HEK293T (cell line): ENCODE measurements at regions not wholly inside any gene's neighbourhood (a gene's known extent, or its start where the extent isn't known, plus 50 kb on each side); places are given as distances from the start of the nearest gene placed in this dataset.

Experiments
- CTCF ChIA-PET: fragments of 350-600 bp; formaldehyde crosslinking; extraction: SDS; loops from one replicate; lab custom pipeline; 2021; ENCODE audit warnings: antibody characterized with exemption, inconsistent platforms; lab: Yijun Ruan, JAX
- POLR2A ChIA-PET: fragments of 350-600 bp; formaldehyde crosslinking; extraction: SDS; loops from one replicate; lab custom pipeline; 2020; ENCODE audit warnings: antibody characterized with exemption, inconsistent platforms; lab: Yijun Ruan, JAX
- DNase-seq: peaks from one replicate; pipeline ENCODE4 v3.0.0; 2012; ENCODE audit warnings: mixed read lengths; ENCODE audit errors: extremely low spot score
- ARNT ChIP-seq: fragments of 450-650 bp; IDR thresholded peaks from 2 replicates; pipeline ENCODE4 v1.6.1; 2017; ENCODE audit warnings: mild to moderate bottlenecking
- BHLHE40 ChIP-seq: fragments of 450-650 bp; IDR thresholded peaks from 2 replicates; pipeline ENCODE4 v1.6.1; 2016; ENCODE audit warnings: mild to moderate bottlenecking, moderate library complexity, borderline replicate concordance
- CTBP1 ChIP-seq: fragments of 450-650 bp; IDR thresholded peaks from 2 replicates; pipeline ENCODE4 v1.6.1; 2016; ENCODE audit warnings: borderline replicate concordance
- ELF4 ChIP-seq: fragments of 450-650 bp; IDR thresholded peaks from 2 replicates; pipeline ENCODE4 v1.6.1; 2017; ENCODE audit warnings: antibody characterized with exemption
- FOXA1 ChIP-seq: fragments of 450-650 bp; IDR thresholded peaks from 2 replicates; pipeline ENCODE4 v1.6.1; 2016; ENCODE audit warnings: mild to moderate bottlenecking
- FOXK2 ChIP-seq: fragments of 450-650 bp; IDR thresholded peaks from 2 replicates; pipeline ENCODE4 v1.6.1; 2016; ENCODE audit warnings: mild to moderate bottlenecking
- FOXM1 ChIP-seq: fragments of 450-650 bp; IDR thresholded peaks from 2 replicates; pipeline ENCODE4 v1.6.1; 2017; ENCODE audit warnings: mild to moderate bottlenecking, borderline replicate concordance
- HDGF ChIP-seq: fragments of 450-650 bp; IDR thresholded peaks from 2 replicates; pipeline ENCODE4 v1.6.1; 2017; ENCODE audit warnings: antibody characterized with exemption, borderline replicate concordance
- L3MBTL2 ChIP-seq: fragments of 450-650 bp; conservative IDR thresholded peaks from 2 replicates; pipeline ENCODE4 v1.6.1; 2016; ENCODE audit warnings: mild to moderate bottlenecking
- LEF1 ChIP-seq: fragments of 450-650 bp; IDR thresholded peaks from 2 replicates; pipeline ENCODE4 v1.6.1; 2017; ENCODE audit warnings: mild to moderate bottlenecking, borderline replicate concordance
- NFRKB ChIP-seq: fragments of 450-650 bp; IDR thresholded peaks from 2 replicates; pipeline ENCODE4 v1.6.1; 2016; ENCODE audit warnings: mild to moderate bottlenecking, moderate library complexity
- SP1 ChIP-seq: fragments of 450-650 bp; IDR thresholded peaks from 2 replicates; pipeline ENCODE4 v1.6.1; 2017
- SUZ12 ChIP-seq: fragments of 450-650 bp; IDR thresholded peaks from 2 replicates; pipeline ENCODE4 v1.6.1; 2016; ENCODE audit warnings: mild to moderate bottlenecking
- TARDBP ChIP-seq: fragments of 450-650 bp; IDR thresholded peaks from 2 replicates; pipeline ENCODE4 v1.6.1; 2016
- ZNF384 ChIP-seq: fragments of 450-650 bp; IDR thresholded peaks from 2 replicates; pipeline ENCODE4 v1.6.1; 2016
- TF ChIP-seq, protein P1 (sequence below): fragments of 450-650 bp; IDR thresholded peaks from 2 replicates; pipeline ENCODE4 v1.6.1; 2016

DNA sequence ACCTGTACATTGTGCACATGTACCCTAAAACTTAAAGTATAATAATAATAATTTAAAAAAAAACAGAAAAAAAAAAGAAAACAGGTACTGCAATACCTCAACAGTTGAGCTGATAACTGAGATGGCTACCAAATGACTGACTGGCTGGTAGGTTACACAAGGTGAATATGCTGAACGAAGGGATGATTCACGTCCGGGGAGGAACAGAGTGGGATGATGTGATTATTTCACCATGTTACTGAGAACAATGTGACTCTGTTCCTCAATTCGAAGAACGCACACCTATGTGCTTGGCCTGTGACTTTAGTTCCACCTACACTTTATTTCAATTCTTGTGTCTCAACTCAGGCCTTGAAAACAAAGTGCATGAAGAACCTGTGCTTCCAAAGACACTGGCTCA, 111.7 kb downstream of the CXXC4 start:
- POLR2A ChIA-PET = no interaction called here
- CTCF ChIA-PET = no interaction called here
- no peak for DNase-seq
- TF ChIP-seq SP1 (no peak), ELF4 (no peak), L3MBTL2 (no peak), CTBP1 (no peak), TARDBP (no peak), NFRKB (no peak), ZNF384 (no peak), SUZ12 (no peak), LEF1 (no peak), ARNT (no peak), FOXK2 (no peak), FOXA1 (no peak), FOXM1 (no peak), HDGF (no peak), BHLHE40 (no peak)
- TF ChIP-seq, protein P1, sequence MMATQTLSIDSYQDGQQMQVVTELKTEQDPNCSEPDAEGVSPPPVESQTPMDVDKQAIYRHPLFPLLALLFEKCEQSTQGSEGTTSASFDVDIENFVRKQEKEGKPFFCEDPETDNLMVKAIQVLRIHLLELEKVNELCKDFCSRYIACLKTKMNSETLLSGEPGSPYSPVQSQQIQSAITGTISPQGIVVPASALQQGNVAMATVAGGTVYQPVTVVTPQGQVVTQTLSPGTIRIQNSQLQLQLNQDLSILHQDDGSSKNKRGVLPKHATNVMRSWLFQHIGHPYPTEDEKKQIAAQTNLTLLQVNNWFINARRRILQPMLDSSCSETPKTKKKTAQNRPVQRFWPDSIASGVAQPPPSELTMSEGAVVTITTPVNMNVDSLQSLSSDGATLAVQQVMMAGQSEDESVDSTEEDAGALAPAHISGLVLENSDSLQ = no peak

DNA sequence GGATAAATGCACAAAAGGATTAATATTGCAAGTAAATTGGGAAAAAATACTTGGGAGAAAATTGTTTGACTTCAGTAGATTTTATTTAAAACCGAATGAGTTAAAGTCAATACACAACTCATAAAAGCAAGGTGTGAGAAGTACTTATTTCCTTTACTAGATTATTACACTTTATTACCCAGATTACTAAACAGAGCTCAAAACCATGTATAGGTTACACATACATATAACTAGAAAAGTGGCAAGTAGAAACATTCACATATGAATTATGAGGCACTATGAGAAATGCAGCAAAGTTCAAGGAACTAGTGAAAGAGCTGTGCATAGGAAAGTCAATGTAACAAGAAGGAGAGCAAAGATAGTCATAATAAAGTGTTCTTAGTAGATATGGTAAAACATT, 113.0 kb downstream of the CXXC4 start:
- CTCF ChIA-PET = no interaction called here
- no peak for TF ChIP-seq L3MBTL2
- no peak for TF ChIP-seq TARDBP
- TF ChIP-seq, protein P1 = no peak
- no peak for TF ChIP-seq SUZ12
- no peak for TF ChIP-seq SP1
- DNase-seq = no peak
- POLR2A ChIA-PET = no interaction called here

DNA sequence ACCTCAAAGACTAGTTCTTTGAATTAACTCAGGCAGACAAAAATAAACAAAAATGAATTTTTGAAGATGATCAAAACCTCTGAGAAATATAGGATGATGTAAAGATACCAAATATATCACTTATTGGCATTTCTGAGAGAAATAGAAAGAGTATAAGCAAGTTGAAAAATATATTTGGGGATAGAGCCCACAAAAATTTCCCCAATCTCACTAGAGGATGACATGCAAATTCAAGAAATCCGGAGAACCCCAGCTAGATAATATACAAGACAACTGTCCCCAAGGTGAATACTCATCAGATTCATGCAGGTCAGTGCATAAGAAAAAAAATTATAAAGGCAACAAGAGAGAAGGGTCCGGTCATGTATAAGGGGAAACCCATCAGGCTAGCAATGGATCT, 129.1 kb downstream of the CXXC4 start:
- ChIA-PET CTCF (no interaction called here), POLR2A (no interaction called here)
- DNase-seq = no peak
- TF ChIP-seq L3MBTL2 (no peak), TARDBP (no peak), NFRKB (no peak), BHLHE40 (no peak), ELF4 (no peak)

DNA sequence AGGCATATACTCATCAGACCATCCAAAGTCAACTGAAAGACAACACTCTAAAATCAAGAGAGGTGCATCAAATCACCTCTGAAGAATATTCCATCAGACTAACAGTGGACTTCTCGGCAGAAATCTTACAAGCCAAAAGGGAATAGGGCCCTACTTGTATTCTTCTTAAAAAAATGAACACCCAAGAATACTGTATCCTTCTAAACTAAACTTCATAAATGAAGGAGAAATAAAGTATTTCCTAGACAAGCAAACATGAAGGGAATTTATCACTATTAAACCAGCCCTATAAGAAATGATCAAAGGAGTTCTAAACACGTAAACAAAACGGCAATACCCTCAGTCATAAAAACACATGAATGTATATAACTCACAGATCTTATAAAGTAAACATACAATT, 141.2 kb downstream of the CXXC4 start:
- ChIA-PET POLR2A (no interaction called here), CTCF (no interaction called here)
- DNase-seq = no peak
- TF ChIP-seq ZNF384 = no peak
- TF ChIP-seq, protein P1 = no peak
- no peak for TF ChIP-seq LEF1
- TF ChIP-seq NFRKB = no peak
- no peak for TF ChIP-seq L3MBTL2
- TF ChIP-seq ARNT = no peak
- no peak for TF ChIP-seq HDGF
- TF ChIP-seq BHLHE40 = no peak
- TF ChIP-seq FOXK2 = no peak
- TF ChIP-seq SUZ12 = no peak
- no peak for TF ChIP-seq SP1
- TF ChIP-seq TARDBP = no peak
- TF ChIP-seq FOXA1 = no peak
- TF ChIP-seq FOXM1 = no peak

DNA sequence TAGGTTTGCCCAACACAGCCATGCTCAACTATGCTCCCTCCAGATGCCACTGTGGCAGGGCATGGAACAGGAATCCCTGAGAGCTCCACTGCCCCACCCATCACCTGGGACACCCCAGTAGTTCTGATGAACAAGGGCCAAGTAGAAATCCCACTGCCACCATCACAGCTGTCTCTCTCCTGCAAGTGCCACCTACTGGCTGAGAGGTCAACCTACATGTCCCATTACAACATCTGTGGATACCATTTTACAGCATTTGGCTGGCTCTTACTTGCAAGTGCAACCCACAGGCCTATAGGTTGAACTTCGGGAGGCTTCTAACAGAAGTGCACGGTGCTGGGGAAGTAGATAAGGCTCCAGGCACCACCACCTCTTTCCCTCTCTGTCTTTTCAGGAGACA, 142.5 kb downstream of the CXXC4 start:
- CTCF ChIA-PET = no interaction called here
- TF ChIP-seq NFRKB (no peak), SP1 (no peak), ELF4 (no peak), BHLHE40 (no peak), L3MBTL2 (no peak), FOXA1 (no peak), FOXM1 (no peak), HDGF (no peak), FOXK2 (no peak), ARNT (no peak), TARDBP (no peak), ZNF384 (no peak), SUZ12 (no peak)
- TF ChIP-seq, protein P1 = no peak
- DNase-seq = peak; percentile 10
- POLR2A ChIA-PET = no interaction called here

DNA sequence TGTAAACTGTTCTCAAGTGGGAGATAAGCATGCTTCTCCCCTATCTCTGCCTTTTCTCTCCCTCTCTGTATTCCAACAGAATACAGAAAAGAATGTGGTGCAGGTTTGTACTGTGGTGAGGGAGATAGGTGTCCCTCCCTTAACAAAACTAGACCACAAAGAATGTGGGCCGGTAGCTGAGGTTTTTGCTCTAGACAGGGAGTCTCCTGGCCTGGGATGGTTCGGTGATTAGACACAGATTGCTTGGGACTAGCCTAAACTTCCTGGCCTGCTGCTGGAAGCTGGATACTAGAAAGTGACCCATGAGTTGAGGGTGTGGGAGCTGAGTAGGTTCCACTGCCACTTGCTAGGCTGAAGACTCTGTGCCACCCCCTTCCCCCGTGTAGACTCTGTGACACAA, 143.0 kb downstream of the CXXC4 start:
- no peak for DNase-seq
- ChIA-PET POLR2A (no interaction called here), CTCF (no interaction called here)
- TF ChIP-seq HDGF = no peak
- no peak for TF ChIP-seq SUZ12
- TF ChIP-seq CTBP1 = no peak
- no peak for TF ChIP-seq ELF4
- TF ChIP-seq, protein P1 = no peak
- no peak for TF ChIP-seq SP1
- TF ChIP-seq FOXA1 = no peak
- TF ChIP-seq FOXK2 = no peak
- no peak for TF ChIP-seq NFRKB
- TF ChIP-seq L3MBTL2 = no peak
- no peak for TF ChIP-seq LEF1
- TF ChIP-seq TARDBP = no peak
- TF ChIP-seq BHLHE40 = no peak
- TF ChIP-seq FOXM1 = no peak
